Thyroid gland (tissue), 4 donors: ENCODE measurements at regions not wholly inside any gene's neighbourhood (a gene's known extent, or its start where the extent isn't known, plus 50 kb on each side); places are given as distances from the start of the nearest gene placed in this dataset.

Source experiments
- DNase-seq, 2 donors: peaks; one replicate each; pipeline ENCODE4 v3.0.0-alpha.2; 2019
- H3K27ac ChIP-seq, 3 donors: fragments of 200-600 bp; sonication (generic); 1 replicate in 2 of 3; 2 replicates in 1 of 3; pipeline ENCODE4 v1.5.1; 2016 to 2019; ENCODE audit warnings: mild to moderate bottlenecking in 1 of 3, moderate library complexity in 1 of 3
- H3K27me3 ChIP-seq: fragments of 200-600 bp; sonication (generic); one replicate; pipeline ENCODE4 v1.5.1; 2019
- H3K36me3 ChIP-seq, 2 donors: fragments of 200-600 bp; sonication (generic); one replicate each; pipeline ENCODE4 v1.5.1; 2016 to 2019
- H3K4me1 ChIP-seq, 2 donors: fragments of 200-600 bp; sonication (generic); one replicate each; pipeline ENCODE4 v1.5.1; 2017 to 2019
- H3K4me3 ChIP-seq, 3 donors: fragments of 200-600 bp; sonication (generic); replicated peaks in 1 of 3; 1 replicate in 2 of 3; 2 replicates in 1 of 3; pipeline ENCODE4 v1.5.1; 2016; ENCODE audit warnings: mild to moderate bottlenecking in 1 of 3
- H3K9me3 ChIP-seq: fragments of 200-600 bp; sonication (generic); one replicate; pipeline ENCODE4 v1.5.1; 2017
- CTCF ChIP-seq, 6 experiments: fragments of 200-600 bp in 3 of 6; fragments of 450-650 bp in 3 of 6; sonication (generic) in 3 of 6; IDR thresholded peaks; one replicate each; pipeline ENCODE4 v1.5.1; 2016 to 2019; ENCODE audit warnings: antibody characterized with exemption in 6 of 6, mild to moderate bottlenecking in 2 of 6, inconsistent platforms in 1 of 6, moderate library complexity in 1 of 6
- POLR2A ChIP-seq, 2 donors: fragments of 450-650 bp; IDR thresholded peaks; one replicate each; pipeline ENCODE4 v1.6.1; 2017; ENCODE audit warnings: antibody characterized with exemption in 2 of 2, mild to moderate bottlenecking in 2 of 2, moderate library complexity in 1 of 2
- WGBS, 2 donors: methylation state at CpG; one replicate each; pipeline ENCODE4 v1.1.5; 2017; 5-methylcytosine and 5-hydroxymethylcytosine counted together
- intact Hi-C: fragments of 100-400 bp; cut with DNase I; formaldehyde crosslinking; loops from one replicate; pipeline ENCODE4 v1.15.1; 2023

DNA sequence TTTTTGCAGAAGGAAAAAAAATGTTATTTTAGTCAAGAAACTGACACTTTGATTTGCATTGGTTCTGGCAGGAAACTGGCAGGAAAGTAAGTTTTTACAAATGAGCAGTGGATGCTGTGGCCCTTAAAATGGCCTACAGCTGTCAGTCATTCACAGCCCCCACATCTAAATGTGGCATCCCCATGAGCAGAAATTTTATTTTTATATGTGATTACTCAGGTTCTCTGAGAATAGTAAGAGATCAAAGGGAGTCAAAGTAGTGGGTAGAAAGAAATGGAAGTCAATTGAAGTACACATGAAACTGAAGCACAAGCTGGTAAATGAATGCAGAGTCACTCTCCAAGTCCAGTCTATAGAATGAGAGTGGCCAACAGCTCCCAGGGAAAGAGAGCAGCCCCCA is 80.3 kb downstream of the ENC1 start:
- intact Hi-C loops = no loop called here
- no peak for DNase-seq
- Histone ChIP-seq H3K4me1 (no peaks in the 10 kb centered on the region), H3K27me3 (no peaks in the 10 kb centered on the region), H3K36me3 (no peaks in the 10 kb centered on the region), H3K4me3 (no peak overlapping the region), H3K27ac (no peak overlapping the region), H3K9me3 (no peaks in the 10 kb centered on the region)
- TF ChIP-seq POLR2A (IDR thresholded peaks at IDR 0.05) (no peak), CTCF (IDR thresholded peaks at IDR 0.05) (no peak)

DNA sequence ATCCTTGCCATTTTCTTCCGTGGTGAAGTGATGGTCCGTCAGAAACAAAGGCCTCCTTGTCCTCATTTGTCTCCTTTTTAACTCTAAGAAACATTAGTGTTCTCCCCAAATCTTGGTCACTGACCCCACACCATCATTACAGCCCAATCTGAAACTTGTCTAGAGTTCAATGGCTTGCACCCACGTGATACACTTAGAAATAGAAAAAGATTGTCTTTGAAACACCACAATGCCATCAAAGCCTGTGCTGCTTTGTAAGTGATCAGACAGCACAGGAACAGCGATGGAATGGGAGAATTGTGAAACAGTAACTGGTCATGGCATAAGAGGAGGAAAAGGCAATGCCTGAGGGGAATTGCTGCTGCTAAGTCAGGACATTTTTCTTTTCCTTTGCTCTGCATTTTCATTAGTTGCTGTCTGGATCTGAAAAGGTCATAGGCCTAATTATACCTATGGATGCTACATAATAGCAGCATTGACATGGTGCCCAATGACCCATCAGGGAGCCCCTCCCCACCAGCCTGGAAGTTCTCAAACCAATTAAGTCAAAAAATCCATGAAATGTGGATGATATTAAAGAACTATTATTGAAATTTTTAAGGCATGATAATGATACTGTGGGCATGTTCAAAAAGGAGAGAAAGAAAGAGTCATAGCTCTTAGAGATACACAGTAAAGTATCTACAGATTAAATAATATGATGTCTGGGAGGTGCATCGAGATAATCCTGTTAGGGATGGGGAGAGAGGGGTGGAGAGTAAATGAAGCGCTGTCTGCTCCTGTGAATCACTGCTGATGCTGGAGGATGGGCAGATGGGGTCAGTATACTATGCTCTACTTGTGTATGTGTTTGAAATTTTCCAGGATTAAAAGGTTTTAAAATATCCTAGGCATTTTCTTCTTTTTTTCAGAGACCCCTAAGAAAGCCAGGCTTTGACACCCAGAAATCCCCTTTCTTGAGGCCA is 83.6 kb downstream of the ENC1 start:
- WGBS, 2 donors = 80 to 90% methylated on average over 6 of the region's 6 CpGs
- Histone ChIP-seq H3K4me1 (no peaks in the 10 kb centered on the region), H3K9me3 (no peaks in the 10 kb centered on the region), H3K27ac (no peak overlapping the region), H3K27me3 (no peaks in the 10 kb centered on the region), H3K4me3 (no peak overlapping the region), H3K36me3 (no peaks in the 10 kb centered on the region)
- TF ChIP-seq CTCF (IDR thresholded peaks at IDR 0.05) (no peak), POLR2A (IDR thresholded peaks at IDR 0.05) (no peak)
- no peak for DNase-seq
- intact Hi-C loops = no loop called here

- DNase-seq = no peak
- Histone ChIP-seq H3K9me3 (no peaks in the 10 kb centered on the region), H3K4me3 (no peak overlapping the region), H3K27ac (no peak overlapping the region), H3K4me1 (no peaks in the 10 kb centered on the region), H3K36me3 (no peaks in the 10 kb centered on the region), H3K27me3 (no peaks in the 10 kb centered on the region)
- no peak for TF ChIP-seq POLR2A (IDR thresholded peaks at IDR 0.05)
- no peak for TF ChIP-seq CTCF (IDR thresholded peaks at IDR 0.05)
- intact Hi-C loops = no loop called here
- 73 to 86% methylated on average over 3 of the region's 3 CpGs for WGBS, 2 donors
These were observed 84.5 kb downstream of the ENC1 start for GRCh38 chr5:74556006-74556405.

GRCh38 chr5:74552101-74552500 is 88.4 kb downstream of the ENC1 start:
- no peak overlapping the region for H3K27ac ChIP-seq
- TF ChIP-seq POLR2A (IDR thresholded peaks at IDR 0.05) = no peak
- no peak for TF ChIP-seq CTCF (IDR thresholded peaks at IDR 0.05)
- intact Hi-C loops = no loop called here

GRCh38 chr5:74550927-74551326 is 89.6 kb downstream of the ENC1 start:
- no peak overlapping the region for H3K4me3 ChIP-seq
- H3K4me1 ChIP-seq = no peaks in the 10 kb centered on the region
- DNase-seq = no peak
- H3K27ac ChIP-seq = no peak overlapping the region
- H3K36me3 ChIP-seq = no peaks in the 10 kb centered on the region
- no peaks in the 10 kb centered on the region for H3K9me3 ChIP-seq
- H3K27me3 ChIP-seq = no peaks in the 10 kb centered on the region
- no peak for TF ChIP-seq CTCF (IDR thresholded peaks at IDR 0.05)
- TF ChIP-seq POLR2A (IDR thresholded peaks at IDR 0.05) = no peak
- WGBS, 2 donors = 70 to 98% methylated on average over 4 of the region's 4 CpGs
- intact Hi-C loops = no loop called here

More at GRCh38 chr5:74552101-74552500, 88.4 kb downstream of the ENC1 start:
- 82 to 92% methylated on average over 4 of the region's 4 CpGs for WGBS, 2 donors
- Histone ChIP-seq H3K4me3 (no peak overlapping the region), H3K9me3 (no peaks in the 10 kb centered on the region), H3K36me3 (no peaks in the 10 kb centered on the region), H3K27me3 (no peaks in the 10 kb centered on the region), H3K4me1 (no peaks in the 10 kb centered on the region)
- DNase-seq = no peak
